T1000 (cell line): ENCODE measurements at regions not wholly inside any gene's neighbourhood (a gene's known extent, or its start where the extent isn't known, plus 50 kb on each side); places are given as distances from the start of the nearest gene placed in this dataset.
A peak's percentile ranks its signal among the peaks of the same experiment; 100 is the strongest.

Source experiments
- DNase-seq: peaks from one replicate; lab custom pipeline; 2025; ENCODE audit warnings: mixed read lengths; lab: John Stamatoyannopoulos, UW

GRCh38 chrX:39915081-39915480 lies 182.7 kb downstream of the BCOR start:
- no peak for DNase-seq

GRCh38 chrX:39915596-39915995 lies 182.2 kb downstream of the BCOR start:
- no peak for DNase-seq

GRCh38 chrX:39921838-39922237 lies 175.9 kb downstream of the BCOR start:
- DNase-seq = no peak

- no peak for DNase-seq
These were observed 175.3 kb downstream of the BCOR start for GRCh38 chrX:39922488-39922887.

- no peak for DNase-seq
These were observed 174.8 kb downstream of the BCOR start for GRCh38 chrX:39922926-39923325.

GRCh38 chrX:39927380-39927779 lies 170.4 kb downstream of the BCOR start:
- no peak for DNase-seq

- no peak for DNase-seq
These were observed 168.9 kb downstream of the BCOR start for GRCh38 chrX:39928704-39929378.

- DNase-seq = no peak
These were observed 168.3 kb downstream of the BCOR start for GRCh38 chrX:39929379-39930025.

GRCh38 chrX:39930786-39931528 lies 166.8 kb downstream of the BCOR start:
- no peak for DNase-seq

- DNase-seq = no peak
These were observed 166.1 kb downstream of the BCOR start for GRCh38 chrX:39931529-39932282.

- no peak for DNase-seq
These were observed 162.2 kb downstream of the BCOR start for GRCh38 chrX:39935411-39936064.

- DNase-seq = no peak
These were observed 160.6 kb downstream of the BCOR start for GRCh38 chrX:39936886-39937770.

GRCh38 chrX:39938466-39938865 lies 159.3 kb downstream of the BCOR start:
- no peak for DNase-seq

- DNase-seq = no peak
These were observed 158.1 kb downstream of the BCOR start for GRCh38 chrX:39939678-39940077.

- DNase-seq = no peak
These were observed 156.3 kb downstream of the BCOR start for GRCh38 chrX:39941332-39941920.

- no peak for DNase-seq
These were observed 153.3 kb downstream of the BCOR start for GRCh38 chrX:39944416-39944815.

- no peak for DNase-seq
These were observed 152.0 kb downstream of the BCOR start for GRCh38 chrX:39945709-39946108.

- peak; percentile 21 for DNase-seq
These were observed 150.9 kb downstream of the BCOR start for GRCh38 chrX:39946822-39947221.

GRCh38 chrX:39948582-39948981 lies 149.2 kb downstream of the BCOR start:
- DNase-seq = no peak

- no peak for DNase-seq
These were observed 147.6 kb downstream of the BCOR start for GRCh38 chrX:39950018-39950688.
